ENCODE measurements at regions not wholly inside any gene's neighbourhood (a gene's known extent, or its start where the extent isn't known, plus 50 kb on each side); places are given as distances from the start of the nearest gene placed in this dataset.

DNA sequence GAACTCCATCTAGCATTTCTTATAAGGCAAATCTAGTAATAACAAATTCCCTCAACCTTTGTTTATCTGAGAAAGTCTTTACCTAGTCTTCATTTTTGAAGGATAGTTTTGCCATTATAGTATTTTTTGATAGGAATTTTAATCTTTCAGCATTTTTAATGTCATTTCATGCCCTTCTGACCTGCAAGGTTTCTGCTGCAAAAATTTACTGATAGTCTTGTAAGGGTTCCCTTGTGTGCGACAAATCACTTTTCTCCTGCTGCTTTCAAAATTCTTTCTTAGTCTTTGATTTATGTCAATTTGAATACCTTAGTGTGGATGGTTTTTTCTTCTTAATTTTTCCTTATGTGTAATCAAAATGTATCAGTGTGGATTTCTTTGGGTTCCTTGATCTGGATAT lies 297.5 kb upstream of the FAM78B start:
- TF ChIP-seq HDAC6 (IDR thresholded peaks at IDR 0.05; ENCODE audit: low read depth, low read length) (no peak), SP1 (IDR thresholded peaks at IDR 0.05; ENCODE audit: low read depth, low read length) (no peak), CBX5 (IDR thresholded peaks at IDR 0.05; ENCODE audit: low read depth, low read length) (no peak)

Measured in H1 (cell line).